Amygdala (tissue), 56 donors: ENCODE measurements at regions not wholly inside any gene's neighbourhood (a gene's known extent, or its start where the extent isn't known, plus 50 kb on each side); places are given as distances from the start of the nearest gene placed in this dataset.
A peak's percentile ranks its signal among the peaks of the same experiment; 100 is the strongest.
"Not testable (repeated sequence)": the region's sequence is repeated elsewhere in the genome, so short reads cannot be mapped to it uniquely, and the experiment has no call there.

Experiments
- DNase-seq, 56 donors: peaks; one replicate each; lab custom pipeline; 2025; lab: John Stamatoyannopoulos, UW

DNA sequence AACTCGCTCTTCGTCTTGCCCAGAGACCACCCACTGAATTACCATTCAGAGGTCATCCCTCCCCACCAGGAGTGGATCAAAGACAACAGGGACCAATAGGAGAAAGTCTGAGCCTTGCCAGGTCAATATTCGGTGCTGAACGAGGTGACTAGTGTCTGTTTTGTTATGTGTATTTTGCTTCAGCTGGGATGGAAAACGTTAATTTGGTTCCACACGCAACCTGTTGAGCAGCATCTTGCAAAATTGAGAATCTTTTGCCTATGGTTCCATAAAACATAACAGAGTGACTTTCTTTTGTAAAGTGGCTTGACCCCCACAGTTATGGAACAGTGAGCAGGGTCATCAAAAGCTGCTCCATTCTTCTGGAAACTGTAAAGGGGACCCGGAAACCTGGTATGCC, 168.4 kb downstream of the MSX2 start:
- no peak for DNase-seq

DNA sequence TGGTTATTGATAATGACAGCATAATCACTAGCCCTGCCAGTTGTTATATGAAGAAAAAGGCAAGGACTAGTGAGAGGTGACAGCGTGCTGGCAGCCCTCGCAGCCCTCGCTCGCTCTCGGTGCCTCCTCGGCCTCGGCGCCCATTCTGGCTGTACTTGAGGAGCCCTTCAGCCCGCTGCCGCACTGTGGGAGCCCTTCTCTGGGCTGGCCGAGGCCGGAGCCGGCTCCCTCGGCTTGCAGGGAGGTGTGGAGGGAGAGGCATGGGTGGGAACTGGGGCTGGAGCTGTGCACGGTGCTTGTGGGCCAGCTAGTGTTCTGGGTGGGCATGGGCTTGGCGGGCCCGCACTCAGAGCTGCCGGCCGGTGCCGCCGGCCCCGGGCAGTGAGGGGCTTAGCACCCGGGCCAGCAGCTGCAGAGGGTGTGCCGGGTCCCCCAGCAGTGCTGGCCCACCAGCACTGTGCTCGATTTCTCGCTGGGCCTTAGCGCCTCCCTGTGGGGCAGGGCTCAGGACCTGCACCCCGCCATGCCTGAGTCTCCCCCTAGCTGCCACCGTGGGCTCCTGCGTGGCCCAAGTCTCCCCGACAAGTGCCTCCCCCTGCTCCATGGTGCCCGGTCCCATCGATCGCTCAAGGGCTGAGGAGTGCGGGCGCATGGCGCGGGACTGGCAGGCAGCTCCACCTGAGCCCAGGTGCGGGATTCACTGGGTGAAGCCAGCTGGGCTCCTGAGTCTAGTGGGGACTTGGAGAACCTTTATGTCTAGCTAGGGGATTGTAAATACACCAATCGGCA, 156.2 kb downstream of the MSX2 start:
- not testable (repeated sequence) for DNase-seq

DNA sequence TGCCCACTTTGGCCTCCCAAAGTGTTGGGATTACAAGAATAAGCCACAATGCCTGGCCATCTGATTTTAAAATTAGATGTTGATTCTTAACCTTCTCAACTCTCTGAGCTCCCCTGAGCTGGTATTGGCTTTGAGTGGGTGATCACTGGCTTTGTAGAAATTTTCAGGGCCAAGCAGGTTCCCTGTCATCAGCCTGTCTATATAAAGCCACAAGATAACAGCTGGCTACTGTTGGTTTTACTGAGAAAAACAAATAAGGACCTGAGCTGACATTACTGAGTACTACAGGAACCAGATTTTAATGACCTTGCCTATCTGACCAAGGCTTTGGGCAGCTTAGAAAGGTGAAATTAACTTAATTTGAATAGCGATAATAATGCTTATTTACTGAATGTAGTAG, 153.6 kb downstream of the MSX2 start:
- DNase-seq: no peak

DNA sequence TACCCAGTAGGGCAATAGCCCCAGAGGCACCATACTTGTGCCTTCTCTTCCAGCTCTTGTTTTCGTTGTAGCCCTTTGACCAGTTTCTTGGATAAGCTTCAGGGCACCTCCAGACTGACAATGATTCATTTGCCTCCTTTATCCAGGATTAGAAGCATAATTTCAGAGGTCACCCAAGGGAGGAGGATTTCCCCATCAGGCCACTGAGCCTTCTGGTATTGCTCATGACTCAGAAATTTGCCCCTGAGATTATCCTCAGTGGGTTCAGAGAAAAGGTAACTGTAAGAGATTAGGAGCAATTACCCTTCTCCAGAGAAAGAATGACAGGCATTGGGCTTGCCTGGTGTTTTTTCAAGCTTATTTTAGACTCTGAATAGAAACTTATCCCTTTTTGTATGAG, 147.9 kb downstream of the MSX2 start:
- no peak for DNase-seq

DNA sequence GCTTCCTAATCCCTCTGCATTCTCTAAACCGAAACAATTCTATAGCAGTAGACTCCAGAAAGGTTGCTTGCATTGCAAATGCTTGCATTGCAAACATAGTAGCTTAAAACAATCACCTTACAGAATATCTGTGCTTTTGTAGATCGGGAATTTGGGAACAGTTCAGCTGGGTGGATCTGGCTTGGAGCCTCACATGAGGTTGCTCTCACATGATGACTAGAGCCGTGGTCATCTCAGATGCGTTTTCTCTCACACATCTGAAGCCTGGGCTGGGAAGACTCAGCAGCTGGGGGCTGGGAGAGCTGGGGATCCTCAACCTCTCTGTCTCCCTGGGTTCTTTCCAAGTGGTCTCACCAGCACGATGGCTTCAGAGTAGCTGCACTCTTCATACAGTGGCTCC, 127.8 kb downstream of the MSX2 start:
- DNase-seq: no peak

DNA sequence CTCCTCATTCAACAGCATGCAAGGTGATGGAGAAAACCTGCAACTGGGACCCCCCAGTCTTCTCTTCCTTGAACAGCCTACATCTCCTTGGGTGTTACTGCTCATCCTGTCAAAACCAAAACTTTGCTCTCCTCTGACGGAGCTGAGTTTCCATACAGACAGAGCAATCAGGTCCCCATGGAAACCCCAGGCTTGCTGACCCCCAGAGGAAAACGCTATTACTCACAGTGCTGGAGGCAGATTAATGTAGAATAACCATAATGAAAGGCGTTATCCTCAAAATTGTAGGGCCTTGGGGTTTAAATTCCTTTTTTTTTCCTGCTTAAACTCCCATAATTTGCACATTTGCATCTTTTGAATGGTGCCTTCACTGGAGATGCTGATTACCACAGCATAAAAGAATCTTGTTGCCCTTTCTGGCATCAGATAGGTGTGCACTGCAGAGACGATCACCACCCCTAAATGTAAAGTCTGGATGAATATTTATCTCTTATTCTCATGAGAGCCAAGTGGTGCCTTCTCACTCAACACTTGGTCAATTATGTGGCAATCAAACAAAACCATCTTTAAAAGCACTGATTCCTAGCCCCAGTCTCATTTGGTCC, 126.3 kb downstream of the MSX2 start:
- no peak for DNase-seq

DNA sequence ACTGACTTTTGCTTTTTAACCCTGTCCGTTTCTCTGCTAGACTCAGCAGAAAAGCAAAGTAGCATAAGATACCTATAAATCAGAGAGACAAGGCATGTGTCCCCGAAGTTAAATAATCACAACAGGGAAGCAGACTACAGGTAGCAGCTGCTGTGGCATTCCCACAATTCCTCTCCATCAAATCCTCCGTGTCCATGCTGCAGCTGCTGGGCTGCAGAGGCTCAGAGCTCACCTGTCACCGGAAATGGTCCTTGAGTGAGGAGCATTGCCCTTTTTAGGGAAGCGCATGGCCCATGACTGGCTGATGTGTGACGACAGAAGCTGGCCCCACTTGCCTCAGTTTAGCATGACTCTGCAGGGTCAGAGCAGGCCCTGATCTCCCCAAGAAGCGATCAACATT, 125.0 kb downstream of the MSX2 start:
- DNase-seq: no peak

DNA sequence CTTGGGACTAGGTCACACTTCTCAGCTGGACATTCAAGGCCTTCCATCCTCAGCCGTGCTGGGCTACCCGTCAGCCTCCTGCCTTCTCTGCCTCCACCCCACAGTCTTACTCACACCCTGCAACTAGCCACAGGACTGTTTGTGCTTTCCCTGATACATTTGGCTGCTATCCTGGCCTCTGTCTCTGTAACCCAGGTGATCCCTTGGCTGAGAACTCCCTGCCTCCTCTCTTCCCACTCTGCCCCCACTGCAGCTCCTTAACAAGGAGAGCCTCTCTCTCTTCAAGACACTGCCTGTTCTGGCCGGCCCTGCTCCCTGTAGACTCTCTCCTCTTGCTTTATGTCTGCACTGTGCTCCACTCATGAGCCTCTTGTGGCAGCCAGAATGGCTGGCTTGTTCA, 120.6 kb downstream of the MSX2 start:
- DNase-seq: peak in 1 of 56 donors; percentile 15

DNA sequence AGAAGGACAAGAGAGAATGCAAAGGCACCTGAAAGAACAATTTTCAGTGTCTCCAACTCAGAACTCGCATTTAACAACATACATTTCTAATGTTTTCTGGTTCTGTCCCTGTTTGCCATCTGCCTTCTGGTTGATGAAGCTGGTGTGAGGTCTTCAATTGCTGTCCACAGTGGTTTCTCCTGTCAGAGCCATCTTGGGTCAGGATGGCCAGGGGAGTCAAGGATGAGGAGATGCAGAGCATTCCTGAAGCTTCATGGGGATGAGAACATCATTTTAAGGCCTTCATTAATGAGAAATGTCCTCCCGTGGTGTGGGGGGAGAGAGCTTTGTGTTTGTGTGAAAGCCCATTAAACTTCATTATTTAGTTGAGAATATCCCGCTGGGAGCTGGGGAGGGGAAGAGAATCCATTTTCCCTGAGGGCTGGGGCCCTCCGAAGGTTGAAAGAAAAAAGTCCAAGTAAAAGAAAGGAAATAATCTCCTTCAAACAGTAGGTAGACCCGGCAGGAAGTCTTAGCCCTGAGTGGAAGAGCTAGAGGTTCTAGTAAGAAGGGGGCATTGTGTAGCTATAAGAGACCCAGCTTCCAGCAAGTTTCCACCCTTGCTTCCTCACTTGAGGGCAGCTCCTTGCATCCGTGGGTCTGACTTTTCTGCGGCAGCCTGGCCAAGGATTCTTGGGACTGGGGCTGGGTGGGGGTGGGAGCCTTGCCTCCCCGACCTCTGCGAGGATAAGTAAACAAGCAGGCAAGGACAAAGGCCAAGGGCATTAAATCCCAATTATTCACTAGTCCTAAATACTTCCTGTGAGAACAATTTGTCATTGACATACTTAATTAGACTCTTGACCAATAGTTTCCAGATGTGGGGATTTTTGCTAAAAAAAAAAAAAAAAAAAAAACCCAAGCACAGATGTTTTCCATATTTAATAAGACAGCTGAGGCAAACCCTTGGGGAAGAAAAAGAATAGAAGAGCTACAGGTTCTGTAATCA, 119.2 kb downstream of the MSX2 start:
- no peak for DNase-seq

DNA sequence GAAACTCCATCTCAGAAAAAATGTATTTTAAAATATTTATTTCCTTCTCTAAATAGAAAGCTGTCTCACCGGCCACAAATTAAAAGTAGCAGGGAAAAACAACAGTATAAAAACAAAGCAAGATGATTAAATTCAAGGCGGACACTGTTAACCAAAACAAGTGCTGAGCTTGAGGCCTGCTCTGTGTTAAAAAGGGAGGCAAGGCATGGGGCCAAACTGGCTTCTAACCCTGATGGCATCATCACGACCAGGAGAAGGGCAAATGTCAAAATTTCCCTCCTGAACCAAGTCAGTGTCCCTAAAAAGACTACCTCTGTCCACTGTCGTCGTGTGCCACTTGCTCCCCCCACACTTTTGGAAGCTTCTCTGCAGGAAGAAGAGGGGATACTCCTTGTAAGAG, 116.1 kb downstream of the MSX2 start:
- DNase-seq: no peak

DNA sequence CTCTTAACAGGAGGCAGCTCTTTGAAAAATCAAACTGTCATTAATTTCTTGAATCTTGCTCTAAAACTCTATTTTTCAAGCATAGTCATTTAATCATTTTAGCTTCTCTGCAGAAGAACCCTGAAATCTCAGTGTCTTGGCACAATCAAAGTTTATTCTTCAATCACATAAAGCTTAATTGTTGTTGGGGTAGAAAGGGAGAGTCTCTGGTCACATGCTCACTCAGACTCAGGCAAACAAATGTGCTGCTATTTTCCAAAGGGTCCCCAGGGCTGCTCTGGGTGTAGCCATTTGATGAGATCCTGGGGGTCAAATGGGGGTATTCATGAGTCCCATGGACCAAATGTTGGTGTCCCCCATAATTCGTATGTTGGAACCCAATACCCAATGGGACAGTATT, 114.8 kb downstream of the MSX2 start:
- peak in 14 of 56 donors; percentile 2 to 39 (median 17) for DNase-seq

DNA sequence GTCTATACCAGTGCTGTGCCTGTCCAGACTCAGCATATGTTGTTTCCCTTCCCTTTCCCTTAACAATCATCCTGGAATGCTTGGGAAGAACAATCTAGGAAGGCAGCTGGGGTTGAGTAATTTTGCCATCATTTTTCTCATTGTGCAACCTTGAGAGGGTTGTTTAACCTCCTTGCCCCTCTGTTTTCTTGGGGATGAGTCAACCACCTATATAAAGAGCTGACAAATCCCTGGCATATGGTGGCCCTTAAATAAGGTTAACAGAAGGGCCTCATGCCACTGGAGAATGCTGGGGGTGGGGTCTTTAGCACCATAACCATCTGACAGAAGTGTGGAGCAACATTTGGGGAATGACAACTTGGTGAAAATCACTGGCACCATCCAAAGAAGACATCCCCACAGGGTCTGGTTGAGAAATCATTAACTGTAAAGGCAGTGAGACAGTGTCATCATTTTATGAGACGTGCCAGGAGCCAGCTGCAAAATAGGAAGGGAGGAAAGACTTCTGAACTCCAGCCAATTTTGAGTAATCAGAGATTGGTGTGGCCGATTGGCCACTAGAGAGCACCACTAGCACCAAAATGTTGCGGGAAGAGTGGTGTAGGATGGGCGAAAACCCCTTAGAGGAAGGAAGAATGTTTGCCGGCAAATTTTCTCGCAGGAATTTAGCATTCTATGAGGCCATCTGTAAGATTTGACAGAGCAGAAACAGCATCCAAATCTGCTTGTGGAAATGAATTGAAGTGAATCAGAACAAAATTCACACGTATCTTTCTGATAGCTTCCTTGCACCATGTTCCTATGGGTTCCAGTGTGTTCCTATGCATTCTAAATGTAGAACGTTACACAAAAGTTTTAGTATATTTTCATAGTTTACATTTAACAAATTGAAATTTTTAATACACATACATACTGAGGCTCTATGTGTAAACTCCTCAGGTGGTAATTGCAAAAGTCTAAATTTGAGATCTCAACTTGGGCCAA, 113.8 kb downstream of the MSX2 start:
- peak in 23 of 56 donors; percentile 2 to 57 (median 22) for DNase-seq

DNA sequence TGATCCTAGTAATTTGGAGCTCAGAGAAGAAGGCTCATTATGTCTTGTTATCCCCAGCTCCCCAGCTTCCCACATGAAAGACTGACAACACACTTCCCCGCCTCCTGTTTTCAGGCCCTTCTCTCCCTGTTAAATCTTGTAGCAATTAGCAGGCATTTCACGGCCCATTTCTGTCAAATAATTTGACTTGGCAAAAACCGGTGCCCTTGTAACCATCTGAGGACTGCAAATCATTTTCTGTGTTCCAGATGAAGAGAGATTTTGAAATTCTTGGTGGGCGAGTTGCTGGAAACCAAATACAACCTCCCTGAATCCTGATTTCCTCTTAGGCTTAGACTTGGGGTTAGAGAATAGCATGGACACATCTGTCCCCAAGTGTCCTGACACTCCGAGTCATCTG, 109.7 kb downstream of the MSX2 start:
- peak in 1 of 56 donors; percentile 6 for DNase-seq

DNA sequence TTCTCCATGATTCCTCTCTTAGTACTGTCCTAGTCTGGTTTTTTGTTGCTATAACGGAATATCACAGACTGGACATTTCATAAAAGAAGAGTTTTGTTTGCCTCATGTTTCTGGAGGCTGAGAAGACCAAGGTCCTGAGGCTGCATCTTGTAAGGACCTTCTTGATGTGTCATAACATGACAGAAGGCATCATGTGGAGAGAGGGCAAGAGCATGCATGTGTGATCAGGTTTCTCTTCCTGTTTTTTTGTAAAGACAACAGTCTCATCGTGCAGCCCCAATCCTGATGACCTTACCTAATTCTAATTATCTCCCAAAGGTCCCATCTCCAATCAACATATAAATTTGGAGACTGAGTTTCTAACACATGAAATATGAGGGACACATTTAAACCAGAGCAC, 108.4 kb downstream of the MSX2 start:
- no peak for DNase-seq

DNA sequence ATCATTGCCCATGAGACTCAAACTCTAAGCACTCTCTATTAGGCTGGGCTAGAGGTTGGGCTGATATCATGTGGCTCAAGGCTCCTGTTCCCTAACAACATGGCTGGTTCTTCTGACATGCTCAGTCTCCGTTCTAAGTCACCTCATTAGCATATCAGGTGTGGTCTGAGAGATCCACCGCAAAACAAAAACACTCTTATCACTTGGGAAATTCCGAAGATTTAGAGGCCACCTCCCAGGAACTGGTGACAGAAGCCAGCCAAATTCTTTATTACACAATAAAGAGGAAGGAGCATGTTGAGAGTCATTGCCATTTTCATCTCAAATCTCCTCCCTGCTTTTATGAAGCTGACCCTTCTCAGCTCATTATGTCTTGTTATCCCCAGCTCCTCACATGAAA, 107.6 kb downstream of the MSX2 start:
- no peak for DNase-seq

DNA sequence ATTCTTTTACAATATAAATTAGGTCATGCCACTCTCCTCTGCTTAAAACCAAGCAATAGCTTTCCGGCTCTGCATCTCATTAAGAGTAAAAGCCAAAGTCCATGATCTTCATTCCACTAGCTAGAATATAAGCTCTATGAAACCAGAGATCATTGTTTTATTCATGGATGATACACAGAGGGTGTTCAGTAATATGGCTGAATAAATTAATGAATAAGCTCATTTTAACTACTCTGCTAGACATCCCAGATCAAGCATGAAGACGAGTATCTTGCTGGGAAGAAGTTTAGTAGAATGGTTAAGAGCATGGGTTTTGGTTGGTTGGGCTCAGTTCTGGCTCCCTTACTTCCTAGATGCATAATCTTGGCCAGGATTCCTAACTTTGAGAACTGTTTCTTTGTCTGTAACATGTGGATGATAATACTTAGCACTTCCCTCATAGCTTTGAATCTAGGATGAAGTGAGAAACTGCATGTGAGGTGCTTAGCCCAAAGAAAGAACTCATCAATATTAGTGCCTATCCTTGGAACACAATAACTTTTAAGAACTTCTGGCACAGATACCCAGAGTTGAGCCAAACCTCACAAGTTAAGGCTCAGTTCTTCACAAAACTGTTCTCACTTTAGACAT, 106.8 kb downstream of the MSX2 start:
- no peak for DNase-seq

DNA sequence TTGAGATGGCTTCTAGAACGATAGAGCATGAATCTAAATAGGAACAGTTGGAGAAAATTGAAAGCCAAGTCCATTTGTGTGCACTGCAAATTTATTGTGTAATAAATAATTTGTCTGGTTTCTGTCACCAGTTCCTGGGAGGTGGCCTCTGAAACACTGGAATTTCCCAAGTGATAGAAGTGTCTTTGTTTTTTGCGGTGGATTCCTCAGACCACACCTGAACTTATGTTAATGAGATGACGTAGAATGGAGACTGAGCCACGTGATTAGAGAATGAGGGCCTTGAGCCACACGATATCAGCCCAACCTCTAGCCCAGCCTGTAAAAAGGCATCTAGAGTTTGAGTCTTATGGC, 105.1 kb downstream of the MSX2 start:
- DNase-seq: no peak

DNA sequence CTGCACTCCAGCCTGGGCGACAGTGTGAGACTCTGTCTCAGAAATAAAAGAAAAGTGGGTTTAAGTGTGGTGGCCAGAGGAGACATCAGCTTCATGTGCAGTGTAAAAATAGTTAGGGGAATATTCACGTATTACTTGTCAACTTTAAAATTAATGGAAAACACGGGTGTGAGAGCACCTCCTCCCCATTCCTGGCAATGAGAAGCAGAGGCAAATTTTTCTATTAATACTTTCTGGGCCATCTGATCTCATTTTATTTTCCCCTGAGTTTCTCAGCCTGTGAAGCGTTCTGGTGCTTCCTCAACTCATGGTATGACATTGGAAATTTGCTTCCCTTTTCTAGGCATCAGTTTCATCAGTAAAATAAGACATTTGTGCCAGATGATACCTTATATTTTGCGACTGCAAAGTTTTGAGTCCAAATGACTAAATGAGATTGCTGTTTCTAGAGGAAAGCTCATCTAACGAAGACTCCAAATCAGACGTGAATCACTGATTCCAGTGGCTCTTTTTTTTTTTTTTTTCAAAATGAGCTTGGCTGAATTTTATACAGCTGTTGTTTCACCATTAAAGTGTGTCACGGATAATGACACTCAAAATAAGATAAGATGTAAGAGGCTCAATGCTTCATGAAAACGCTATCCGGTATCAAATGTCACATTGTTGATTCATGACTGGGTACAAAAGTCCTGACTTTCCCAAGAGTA, 104.6 kb downstream of the MSX2 start:
- no peak for DNase-seq

DNA sequence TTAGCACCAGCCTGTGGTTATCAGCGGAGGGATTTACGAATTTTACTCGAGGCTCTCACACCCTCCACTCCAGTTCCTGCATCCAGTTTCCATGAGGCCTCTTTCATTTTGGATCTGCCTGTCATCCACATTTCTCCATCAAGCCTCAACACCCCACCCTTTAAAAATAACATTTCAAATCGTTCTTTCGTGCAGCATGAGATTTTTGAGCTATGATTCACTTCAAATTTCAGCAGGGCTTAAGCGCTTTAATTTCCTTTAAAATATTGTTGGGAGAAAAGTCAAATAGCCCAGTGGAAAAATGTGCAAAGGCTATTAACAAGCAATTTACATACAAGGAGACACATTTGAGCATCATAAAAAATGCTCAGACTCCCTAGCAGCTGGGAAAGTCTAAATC, 103.2 kb downstream of the MSX2 start:
- DNase-seq: no peak
